Ascending aorta (tissue), 2 donors: ENCODE measurements at regions not wholly inside any gene's neighbourhood (a gene's known extent, or its start where the extent isn't known, plus 50 kb on each side); places are given as distances from the start of the nearest gene placed in this dataset.

Experiments
- DNase-seq, 2 donors: peaks; one replicate each; pipeline ENCODE4 v3.0.0-alpha.2; 2019; ENCODE audit warnings: low spot score in 2 of 2
- H3K27ac ChIP-seq, 2 donors: fragments of 200-600 bp; sonication (generic); one replicate each; pipeline ENCODE4 v1.5.1; 2016 to 2017; ENCODE audit warnings: mild to moderate bottlenecking in 1 of 2
- H3K27me3 ChIP-seq: fragments of 200-600 bp; sonication (generic); one replicate; pipeline ENCODE4 v1.5.1; 2017
- H3K36me3 ChIP-seq, 2 donors: fragments of 200-600 bp; sonication (generic); one replicate each; pipeline ENCODE4 v1.5.1; 2016
- H3K4me1 ChIP-seq, 2 donors: fragments of 200-600 bp; sonication (generic); one replicate each; pipeline ENCODE4 v1.5.1; 2016 to 2017; ENCODE audit warnings: mild to moderate bottlenecking in 1 of 2
- H3K4me3 ChIP-seq, 2 donors: fragments of 200-600 bp; sonication (generic); one replicate each; pipeline ENCODE4 v1.5.1; 2016 to 2017; ENCODE audit warnings: mild to moderate bottlenecking in 1 of 2
- H3K9me3 ChIP-seq, 2 donors: fragments of 200-600 bp; sonication (generic); one replicate each; pipeline ENCODE4 v1.5.1; 2016
- CTCF ChIP-seq, 3 experiments: fragments of 200-600 bp in 2 of 3; fragments of 450-650 bp in 1 of 3; sonication (generic) in 2 of 3; IDR thresholded peaks; one replicate each; pipeline ENCODE4 v1.5.1; 2016 to 2019; ENCODE audit warnings: antibody characterized with exemption in 3 of 3, mild to moderate bottlenecking in 1 of 3, moderate library complexity in 1 of 3
- intact Hi-C: fragments of 100-400 bp; cut with DNase I; formaldehyde crosslinking; loops from one replicate; pipeline ENCODE4 v1.15.1; 2023

GRCh38 chr9:118091711-118092500, 387.7 kb downstream of the TLR4 start:
- no peak overlapping the region for H3K4me3 ChIP-seq
- no peak overlapping the region for H3K27ac ChIP-seq
- intact Hi-C loops, result no loop called here
- no peaks in the 10 kb centered on the region for H3K9me3 ChIP-seq
- H3K36me3 ChIP-seq, result no peaks in the 10 kb centered on the region
- H3K4me1 ChIP-seq, result no peaks in the 10 kb centered on the region
- no peaks in the 10 kb centered on the region for H3K27me3 ChIP-seq
- TF ChIP-seq CTCF (IDR thresholded peaks at IDR 0.05), result no peak
- no peak for DNase-seq

- no peak for TF ChIP-seq CTCF (IDR thresholded peaks at IDR 0.05)
- intact Hi-C loops, result no loop called here
- no peaks in the 10 kb centered on the region for H3K9me3 ChIP-seq
Measured at GRCh38 chr9:118094387-118094786, 390.2 kb downstream of the TLR4 start.

GRCh38 chr9:118100529-118101419, 396.6 kb downstream of the TLR4 start:
- TF ChIP-seq CTCF (IDR thresholded peaks at IDR 0.05), result no peak
- DNase-seq, result no peak
- H3K36me3 ChIP-seq, result no peaks in the 10 kb centered on the region
- H3K4me3 ChIP-seq, result no peak overlapping the region
- no peaks in the 10 kb centered on the region for H3K4me1 ChIP-seq
- H3K27me3 ChIP-seq, result no peaks in the 10 kb centered on the region
- no peaks in the 10 kb centered on the region for H3K9me3 ChIP-seq
- intact Hi-C loops, result no loop called here
- no peak overlapping the region for H3K27ac ChIP-seq

More at GRCh38 chr9:118094387-118094786, 390.2 kb downstream of the TLR4 start:
- Histone ChIP-seq H3K27me3 (no peaks in the 10 kb centered on the region), H3K36me3 (no peaks in the 10 kb centered on the region), H3K4me3 (no peak overlapping the region), H3K27ac (no peak overlapping the region), H3K4me1 (no peaks in the 10 kb centered on the region)
- DNase-seq, result no peak

- Histone ChIP-seq H3K9me3 (no peaks in the 10 kb centered on the region), H3K4me3 (no peak overlapping the region), H3K27me3 (no peaks in the 10 kb centered on the region), H3K27ac (no peak overlapping the region), H3K4me1 (no peaks in the 10 kb centered on the region), H3K36me3 (no peaks in the 10 kb centered on the region)
- no peak for TF ChIP-seq CTCF (IDR thresholded peaks at IDR 0.05)
- intact Hi-C loops, result no loop called here
- DNase-seq, result no peak
Measured at GRCh38 chr9:118104363-118104762, 400.2 kb downstream of the TLR4 start.

GRCh38 chr9:118108971-118109370, 404.8 kb downstream of the TLR4 start:
- Histone ChIP-seq H3K9me3 (no peaks in the 10 kb centered on the region), H3K27me3 (no peaks in the 10 kb centered on the region), H3K4me3 (no peak overlapping the region), H3K4me1 (no peaks in the 10 kb centered on the region), H3K36me3 (no peaks in the 10 kb centered on the region), H3K27ac (no peak overlapping the region)
- no peak for DNase-seq
- intact Hi-C loops, result no loop called here
- no peak for TF ChIP-seq CTCF (IDR thresholded peaks at IDR 0.05)
